Ovary (tissue), 3 donors: ENCODE measurements at regions not wholly inside any gene's neighbourhood (a gene's known extent, or its start where the extent isn't known, plus 50 kb on each side); places are given as distances from the start of the nearest gene placed in this dataset.

ENCODE experiments used
- POLR2A ChIP-seq: fragments of 450-650 bp; IDR thresholded peaks from one replicate; pipeline ENCODE4 v1.6.1; 2017; ENCODE audit warnings: antibody characterized with exemption, mild to moderate bottlenecking, moderate library complexity
- TF ChIP-seq, protein P1 (sequence below), 3 donors: fragments of 450-650 bp in 2 of 3; fragments of 200-600 bp in 1 of 3; IDR thresholded peaks; one replicate each; pipeline versions ENCODE4 v1.5.1 to v1.8.0; 2016 to 2022; ENCODE audit warnings: antibody characterized with exemption in 3 of 3, mild to moderate bottlenecking in 1 of 3
- donor health status: DM: no; HTN: no; CAD: no.

DNA sequence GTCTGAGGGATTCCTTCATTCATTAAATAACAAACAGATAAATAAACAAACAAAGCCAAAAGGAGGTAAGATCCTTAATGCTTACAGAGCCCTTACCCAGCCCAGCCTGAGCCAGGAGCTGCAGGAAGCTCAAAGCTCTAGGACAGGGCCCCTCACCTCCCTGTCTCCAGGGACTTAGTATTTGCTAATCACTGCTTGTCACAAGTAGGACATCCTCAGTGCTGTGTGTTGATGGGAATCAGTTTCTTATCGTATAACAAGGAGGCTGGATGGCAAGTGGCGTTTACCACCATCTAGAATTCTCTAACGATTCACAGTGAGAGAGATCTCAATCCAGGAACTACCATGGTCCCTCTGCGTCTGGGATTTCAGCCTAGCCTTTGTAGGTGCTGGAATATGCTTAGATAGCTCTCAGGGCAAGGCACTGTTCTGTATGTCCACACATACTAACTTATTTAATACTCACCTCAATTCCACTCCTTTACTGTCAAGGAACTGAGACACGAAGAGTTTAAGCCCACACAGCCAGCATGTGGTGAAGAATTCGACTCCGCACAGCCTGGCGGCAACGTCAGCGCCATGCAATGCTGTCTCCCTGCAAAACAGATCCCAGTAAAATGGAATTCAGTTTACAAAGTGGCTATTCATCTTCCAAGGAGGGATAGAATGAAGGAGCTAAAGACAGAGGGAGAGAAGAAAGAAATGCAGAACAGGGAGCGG, 164.8 kb downstream of the MYCN start:
- TF ChIP-seq, protein P1, sequence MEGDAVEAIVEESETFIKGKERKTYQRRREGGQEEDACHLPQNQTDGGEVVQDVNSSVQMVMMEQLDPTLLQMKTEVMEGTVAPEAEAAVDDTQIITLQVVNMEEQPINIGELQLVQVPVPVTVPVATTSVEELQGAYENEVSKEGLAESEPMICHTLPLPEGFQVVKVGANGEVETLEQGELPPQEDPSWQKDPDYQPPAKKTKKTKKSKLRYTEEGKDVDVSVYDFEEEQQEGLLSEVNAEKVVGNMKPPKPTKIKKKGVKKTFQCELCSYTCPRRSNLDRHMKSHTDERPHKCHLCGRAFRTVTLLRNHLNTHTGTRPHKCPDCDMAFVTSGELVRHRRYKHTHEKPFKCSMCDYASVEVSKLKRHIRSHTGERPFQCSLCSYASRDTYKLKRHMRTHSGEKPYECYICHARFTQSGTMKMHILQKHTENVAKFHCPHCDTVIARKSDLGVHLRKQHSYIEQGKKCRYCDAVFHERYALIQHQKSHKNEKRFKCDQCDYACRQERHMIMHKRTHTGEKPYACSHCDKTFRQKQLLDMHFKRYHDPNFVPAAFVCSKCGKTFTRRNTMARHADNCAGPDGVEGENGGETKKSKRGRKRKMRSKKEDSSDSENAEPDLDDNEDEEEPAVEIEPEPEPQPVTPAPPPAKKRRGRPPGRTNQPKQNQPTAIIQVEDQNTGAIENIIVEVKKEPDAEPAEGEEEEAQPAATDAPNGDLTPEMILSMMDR (IDR thresholded peaks at IDR 0.05) = no peak
- TF ChIP-seq POLR2A = no peak
